DMS53 treated with DMSO at 0.1 percent for 48 hours (cell line): ENCODE measurements at regions not wholly inside any gene's neighbourhood (a gene's known extent, or its start where the extent isn't known, plus 50 kb on each side); places are given as distances from the start of the nearest gene placed in this dataset.

Source experiments
- DNase-seq: peaks from one replicate; lab custom pipeline; 2025; ENCODE audit not compliant: unreplicated experiment; lab: John Stamatoyannopoulos, UW

DNA sequence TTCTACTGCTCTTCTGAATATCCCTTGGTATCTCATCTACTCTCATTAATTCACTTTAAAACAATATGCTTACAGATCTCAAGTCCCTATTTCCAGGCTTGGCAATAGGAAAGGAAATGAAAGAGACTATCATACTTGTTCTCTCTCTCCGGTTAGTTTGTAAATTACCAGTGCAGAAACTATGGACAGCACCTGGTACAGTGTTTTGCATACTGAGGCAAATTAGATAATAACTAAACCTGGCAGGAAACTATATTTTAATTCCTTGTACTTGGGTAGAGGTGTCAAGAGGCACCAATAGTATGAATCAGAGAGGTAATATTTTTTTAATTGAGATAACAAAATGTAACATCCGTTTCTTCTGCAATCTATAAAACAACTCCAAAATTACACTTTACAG is 97.7 kb upstream of the TMEM196 start:
- DNase-seq: no peak

DNA sequence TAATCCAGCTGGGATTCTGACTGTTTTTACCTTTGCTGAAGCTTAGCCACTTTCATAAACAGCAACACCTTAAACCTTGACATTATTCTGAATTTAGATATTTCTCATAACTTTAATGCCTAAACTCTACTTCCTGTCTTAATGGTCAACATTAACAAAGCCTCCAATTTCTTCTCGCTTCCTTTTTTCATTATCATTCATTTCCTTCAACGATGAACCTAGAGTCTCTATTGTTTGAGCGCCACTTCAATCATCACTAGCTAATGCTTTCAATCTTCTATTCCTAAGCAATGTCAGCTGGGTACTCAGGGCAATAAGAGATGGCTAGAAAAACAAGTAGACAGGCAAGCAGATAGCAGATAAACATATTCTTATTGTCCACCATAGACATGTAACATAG is 96.6 kb upstream of the TMEM196 start:
- DNase-seq: no peak

- DNase-seq: no peak
Observed at GRCh38 chr7:19853261-19853832, 79.9 kb upstream of the TMEM196 start.

- DNase-seq: peak; percentile 83
Observed at GRCh38 chr7:19852192-19852591, 78.8 kb upstream of the TMEM196 start.

DNA sequence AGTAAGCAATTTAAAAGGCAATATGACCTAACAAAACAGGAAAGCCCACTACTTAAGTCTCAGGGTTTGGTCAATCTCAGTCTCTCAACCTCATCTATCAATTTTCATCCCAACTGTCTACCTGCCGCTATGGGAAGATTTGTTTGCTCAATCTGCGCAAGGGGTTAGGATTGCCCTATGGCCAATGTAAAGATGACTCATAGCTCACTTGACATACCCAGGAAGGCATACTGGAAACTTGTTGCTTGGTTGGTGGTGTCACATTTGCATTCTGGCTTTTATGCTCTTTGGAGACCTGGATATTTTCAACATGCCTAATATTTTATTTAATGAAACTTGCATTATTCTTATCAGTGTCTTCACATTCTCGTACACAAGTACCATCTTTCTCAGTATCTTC is 78.1 kb upstream of the TMEM196 start:
- DNase-seq: peak; percentile 98

DNA sequence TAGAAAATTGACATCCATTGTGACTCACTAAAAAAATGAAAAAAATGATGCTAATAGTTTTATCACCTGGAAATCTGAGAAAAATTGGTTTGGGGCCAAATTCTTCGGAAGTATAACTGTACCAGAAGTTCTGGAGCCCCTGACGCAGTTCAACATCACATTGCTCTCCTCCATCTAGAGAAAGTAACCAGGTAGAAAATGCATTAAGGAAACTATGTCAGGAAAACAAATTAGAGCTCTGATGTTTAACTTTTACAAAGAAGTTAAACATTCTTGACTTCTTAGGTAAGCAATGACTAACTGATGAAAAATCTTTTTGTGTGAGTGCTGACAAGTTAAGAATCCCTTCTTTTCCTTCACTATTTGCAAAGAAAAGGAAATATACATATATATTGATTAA is 61.1 kb upstream of the TMEM196 start:
- no peak for DNase-seq

DNA sequence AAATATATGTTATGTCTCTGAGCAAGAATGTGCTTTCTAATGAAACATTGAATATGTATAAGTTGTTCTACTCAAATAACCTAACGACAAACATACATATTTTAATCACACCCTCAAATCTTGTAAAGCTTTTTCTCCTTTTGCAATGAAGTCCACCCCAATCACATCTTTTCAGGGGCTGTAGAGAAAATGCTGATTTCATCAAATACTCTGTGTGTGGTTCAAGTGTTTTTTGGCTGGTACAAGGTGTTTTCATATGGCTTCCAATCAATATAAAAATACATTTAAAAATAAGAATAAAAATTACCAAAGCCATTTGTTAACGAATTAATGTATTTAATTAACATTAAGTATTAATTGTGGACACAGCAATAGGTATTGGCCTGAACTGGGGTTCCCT is 57.2 kb upstream of the TMEM196 start:
- no peak for DNase-seq
